K562 (cell line): ENCODE measurements at regions not wholly inside any gene's neighbourhood (a gene's known extent, or its start where the extent isn't known, plus 50 kb on each side); places are given as distances from the start of the nearest gene placed in this dataset.

Experiments used
- CAMTA2 ChIP-seq: fragments of 250-450 bp; sonication (Bioruptor Pico); conservative IDR thresholded peaks from 2 replicates; pipeline ENCODE4 v1.5.1; 2022
- E2F3 ChIP-seq: fragments of 250-450 bp; sonication (Bioruptor Pico); IDR thresholded peaks from 2 replicates; pipeline ENCODE4 v1.4.0; 2020; ENCODE audit warnings: mild to moderate bottlenecking
- EGR1 ChIP-seq: fragments of 450-650 bp; conservative IDR thresholded peaks from 2 replicates; pipeline ENCODE4 v1.6.1; 2017; ENCODE audit warnings: mild to moderate bottlenecking
- HOMEZ ChIP-seq: fragments of 250-450 bp; sonication (Bioruptor Pico); IDR thresholded peaks from 2 replicates; pipeline ENCODE4 v1.4.0; 2020; ENCODE audit warnings: mild to moderate bottlenecking, moderate library complexity
- KLF16 ChIP-seq: IDR thresholded peaks from 2 replicates; pipeline ENCODE4 v1.6.1; 2016; ENCODE audit warnings: antibody characterized with exemption
- KLF6 ChIP-seq: fragments of 250-450 bp; sonication (Bioruptor Pico); IDR thresholded peaks from 2 replicates; pipeline ENCODE4 v1.4.0; 2020; ENCODE audit warnings: mild to moderate bottlenecking, moderate library complexity, borderline replicate concordance
- RBM39 ChIP-seq: fragments of 200-400 bp; formaldehyde crosslinking; optimal IDR thresholded peaks from 2 replicates; pipeline ENCODE3; 2018; ENCODE audit warnings: low read depth, low read length
- SMARCA5 ChIP-seq: fragments of 450-650 bp; IDR thresholded peaks from 2 replicates; pipeline ENCODE4 v1.6.1; 2016
- TFAP4 ChIP-seq: sonication (generic); formaldehyde crosslinking; IDR thresholded peaks from 2 replicates; pipeline ENCODE4 v1.8.0; 2022; ENCODE audit warnings: missing genetic modification reagents, mild to moderate bottlenecking, moderate library complexity, borderline replicate concordance
- TSC22D4 ChIP-seq: fragments of 450-650 bp; IDR thresholded peaks from 2 replicates; pipeline ENCODE4 v1.6.1; 2016; ENCODE audit warnings: missing genetic modification characterization, missing biosample characterization, control low read depth
- U2AF1 ChIP-seq: fragments of 200-400 bp; formaldehyde crosslinking; optimal IDR thresholded peaks from 2 replicates; pipeline ENCODE3; 2017; ENCODE audit warnings: mild to moderate bottlenecking, low read depth, low read length, moderate library complexity
- XRCC4 ChIP-seq: IDR thresholded peaks from one replicate; pipeline ENCODE4 v1.6.1; 2011; ENCODE audit not compliant: insufficient read depth, insufficient read length; ENCODE audit errors: extremely low read depth
- ZNF224 ChIP-seq: sonication (generic); formaldehyde crosslinking; IDR thresholded peaks from 2 replicates; pipeline ENCODE4 v1.8.0; 2022; ENCODE audit warnings: mild to moderate bottlenecking, missing genetic modification reagents
- ZNF699 ChIP-seq: fragments of 250-450 bp; sonication (Bioruptor Pico); IDR thresholded peaks from 2 replicates; pipeline ENCODE4 v1.8.0; 2021; ENCODE audit warnings: mild to moderate bottlenecking, moderate library complexity; ENCODE audit not compliant: insufficient replicate concordance
- ZNF707 ChIP-seq: fragments of 250-450 bp; sonication (Bioruptor Pico); conservative IDR thresholded peaks from 2 replicates; pipeline ENCODE4 v1.8.0; 2022; ENCODE audit warnings: inconsistent platforms, mild to moderate bottlenecking, moderate library complexity
- ZNF79 ChIP-seq: fragments of 250-450 bp; sonication (Bioruptor Pico); IDR thresholded peaks from 2 replicates; pipeline ENCODE4 v1.4.0; 2020; ENCODE audit warnings: low read depth, mild to moderate bottlenecking, moderate library complexity
- TF ChIP-seq, protein P1 (sequence below): fragments of 450-650 bp; IDR thresholded peaks from 2 replicates; pipeline ENCODE4 v1.6.1; 2016; ENCODE audit warnings: mild to moderate bottlenecking
- TF ChIP-seq, protein P2 (sequence below): fragments of 450-650 bp; formaldehyde crosslinking; IDR thresholded peaks from 2 replicates; pipeline ENCODE4 v1.4.0; 2020; ENCODE audit warnings: mild to moderate bottlenecking, mixed read lengths
- TF ChIP-seq, protein P3 (sequence below): fragments of 250-450 bp; sonication (Bioruptor Pico); IDR thresholded peaks from 2 replicates; pipeline ENCODE4 v1.8.0; 2021; ENCODE audit warnings: moderate library complexity, mild to moderate bottlenecking, inconsistent platforms
- TF ChIP-seq, protein P4 (sequence below): sonication (generic); formaldehyde crosslinking; IDR thresholded peaks from 2 replicates; pipeline ENCODE4 v1.8.0; 2022; ENCODE audit warnings: missing genetic modification reagents, mild to moderate bottlenecking, borderline replicate concordance

DNA sequence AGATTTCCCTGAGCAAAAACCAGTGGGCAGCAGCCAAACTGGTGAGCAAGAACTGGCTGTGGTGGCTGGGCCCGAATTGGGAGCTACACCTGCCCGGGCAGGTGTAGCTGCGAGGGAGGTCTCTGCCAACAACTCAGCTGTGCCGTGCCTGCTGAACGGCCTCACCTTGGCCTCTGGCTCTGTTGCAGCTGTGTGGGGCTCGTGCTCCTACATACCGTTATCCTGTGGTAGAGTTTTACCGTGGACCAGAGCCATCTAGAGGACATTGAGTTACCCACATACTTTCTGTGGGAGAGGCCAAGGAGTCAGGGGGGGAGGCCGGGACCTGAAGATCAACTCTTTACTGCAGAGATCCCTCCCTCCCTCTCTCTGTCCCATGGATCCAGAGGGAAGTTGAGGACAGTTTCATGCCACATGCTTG, 113.2 kb downstream of the TM9SF2 start (continued):
- TF ChIP-seq, protein P1, sequence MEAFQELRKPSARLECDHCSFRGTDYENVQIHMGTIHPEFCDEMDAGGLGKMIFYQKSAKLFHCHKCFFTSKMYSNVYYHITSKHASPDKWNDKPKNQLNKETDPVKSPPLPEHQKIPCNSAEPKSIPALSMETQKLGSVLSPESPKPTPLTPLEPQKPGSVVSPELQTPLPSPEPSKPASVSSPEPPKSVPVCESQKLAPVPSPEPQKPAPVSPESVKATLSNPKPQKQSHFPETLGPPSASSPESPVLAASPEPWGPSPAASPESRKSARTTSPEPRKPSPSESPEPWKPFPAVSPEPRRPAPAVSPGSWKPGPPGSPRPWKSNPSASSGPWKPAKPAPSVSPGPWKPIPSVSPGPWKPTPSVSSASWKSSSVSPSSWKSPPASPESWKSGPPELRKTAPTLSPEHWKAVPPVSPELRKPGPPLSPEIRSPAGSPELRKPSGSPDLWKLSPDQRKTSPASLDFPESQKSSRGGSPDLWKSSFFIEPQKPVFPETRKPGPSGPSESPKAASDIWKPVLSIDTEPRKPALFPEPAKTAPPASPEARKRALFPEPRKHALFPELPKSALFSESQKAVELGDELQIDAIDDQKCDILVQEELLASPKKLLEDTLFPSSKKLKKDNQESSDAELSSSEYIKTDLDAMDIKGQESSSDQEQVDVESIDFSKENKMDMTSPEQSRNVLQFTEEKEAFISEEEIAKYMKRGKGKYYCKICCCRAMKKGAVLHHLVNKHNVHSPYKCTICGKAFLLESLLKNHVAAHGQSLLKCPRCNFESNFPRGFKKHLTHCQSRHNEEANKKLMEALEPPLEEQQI, result no peak
- TF ChIP-seq, protein P2, sequence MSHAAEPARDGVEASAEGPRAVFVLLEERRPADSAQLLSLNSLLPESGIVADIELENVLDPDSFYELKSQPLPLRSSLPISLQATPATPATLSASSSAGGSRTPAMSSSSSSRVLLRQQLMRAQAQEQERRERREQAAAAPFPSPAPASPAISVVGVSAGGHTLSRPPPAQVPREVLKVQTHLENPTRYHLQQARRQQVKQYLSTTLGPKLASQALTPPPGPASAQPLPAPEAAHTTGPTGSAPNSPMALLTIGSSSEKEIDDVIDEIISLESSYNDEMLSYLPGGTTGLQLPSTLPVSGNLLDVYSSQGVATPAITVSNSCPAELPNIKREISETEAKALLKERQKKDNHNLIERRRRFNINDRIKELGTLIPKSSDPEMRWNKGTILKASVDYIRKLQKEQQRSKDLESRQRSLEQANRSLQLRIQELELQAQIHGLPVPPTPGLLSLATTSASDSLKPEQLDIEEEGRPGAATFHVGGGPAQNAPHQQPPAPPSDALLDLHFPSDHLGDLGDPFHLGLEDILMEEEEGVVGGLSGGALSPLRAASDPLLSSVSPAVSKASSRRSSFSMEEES, result no peak
- TF ChIP-seq CAMTA2 (CRISPR knock-in tag) (no peak), ZNF707 (CRISPR knock-in tag) (no peak), ZNF79 (no peak), KLF16 (no peak), EGR1 (no peak), RBM39 (no peak), SMARCA5 (no peak), XRCC4 (no peak), TSC22D4 (no peak), TFAP4 (CRISPR knock-in tag) (peak; percentile 57; the same call in 1 of the 2 replicates), U2AF1 (no peak), ZNF699 (CRISPR knock-in tag) (no peak), E2F3 (CRISPR knock-in tag) (no peak), KLF6 (CRISPR knock-in tag) (no peak), ZNF224 (CRISPR knock-in tag) (no peak), HOMEZ (CRISPR knock-in tag) (no peak)
- TF ChIP-seq, protein P3, sequence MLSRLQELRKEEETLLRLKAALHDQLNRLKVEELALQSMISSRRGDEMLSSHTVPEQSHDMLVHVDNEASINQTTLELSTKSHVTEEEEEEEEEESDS (CRISPR knock-in tag), result no peak
- TF ChIP-seq, protein P4, sequence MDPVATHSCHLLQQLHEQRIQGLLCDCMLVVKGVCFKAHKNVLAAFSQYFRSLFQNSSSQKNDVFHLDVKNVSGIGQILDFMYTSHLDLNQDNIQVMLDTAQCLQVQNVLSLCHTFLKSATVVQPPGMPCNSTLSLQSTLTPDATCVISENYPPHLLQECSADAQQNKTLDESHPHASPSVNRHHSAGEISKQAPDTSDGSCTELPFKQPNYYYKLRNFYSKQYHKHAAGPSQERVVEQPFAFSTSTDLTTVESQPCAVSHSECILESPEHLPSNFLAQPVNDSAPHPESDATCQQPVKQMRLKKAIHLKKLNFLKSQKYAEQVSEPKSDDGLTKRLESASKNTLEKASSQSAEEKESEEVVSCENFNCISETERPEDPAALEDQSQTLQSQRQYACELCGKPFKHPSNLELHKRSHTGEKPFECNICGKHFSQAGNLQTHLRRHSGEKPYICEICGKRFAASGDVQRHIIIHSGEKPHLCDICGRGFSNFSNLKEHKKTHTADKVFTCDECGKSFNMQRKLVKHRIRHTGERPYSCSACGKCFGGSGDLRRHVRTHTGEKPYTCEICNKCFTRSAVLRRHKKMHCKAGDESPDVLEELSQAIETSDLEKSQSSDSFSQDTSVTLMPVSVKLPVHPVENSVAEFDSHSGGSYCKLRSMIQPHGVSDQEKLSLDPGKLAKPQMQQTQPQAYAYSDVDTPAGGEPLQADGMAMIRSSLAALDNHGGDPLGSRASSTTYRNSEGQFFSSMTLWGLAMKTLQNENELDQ (CRISPR knock-in tag), result no peak
